ENCODE measurements at regions not wholly inside any gene's neighbourhood (a gene's known extent, or its start where the extent isn't known, plus 50 kb on each side); places are given as distances from the start of the nearest gene placed in this dataset.
A peak's percentile ranks its signal among the peaks of the same experiment; 100 is the strongest.
"Not testable (repeated sequence)": the region's sequence is repeated elsewhere in the genome, so short reads cannot be mapped to it uniquely, and the experiment has no call there.

DNA sequence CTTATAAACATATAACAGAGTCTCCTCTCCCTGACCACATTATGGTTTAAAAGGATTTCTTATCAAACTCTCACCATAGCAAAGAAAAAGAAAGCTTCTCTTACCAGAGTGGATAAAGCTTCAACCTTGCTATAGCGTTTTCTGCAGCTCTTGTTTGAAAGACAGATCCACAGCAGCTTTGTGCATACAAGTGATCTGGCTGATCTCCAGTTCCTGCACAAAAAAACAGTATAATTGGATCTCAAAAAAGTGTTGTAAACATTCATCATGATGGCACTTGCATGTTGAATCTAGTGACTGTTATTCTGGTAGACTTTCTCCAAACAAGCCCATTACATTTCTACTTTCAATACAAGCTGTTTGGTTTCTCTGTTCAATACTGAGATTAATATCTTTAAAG, 178.9 kb upstream of the MGAT4C start:
- peak; percentile 1 for DNase-seq (ENCODE audit: low read depth)

DNA sequence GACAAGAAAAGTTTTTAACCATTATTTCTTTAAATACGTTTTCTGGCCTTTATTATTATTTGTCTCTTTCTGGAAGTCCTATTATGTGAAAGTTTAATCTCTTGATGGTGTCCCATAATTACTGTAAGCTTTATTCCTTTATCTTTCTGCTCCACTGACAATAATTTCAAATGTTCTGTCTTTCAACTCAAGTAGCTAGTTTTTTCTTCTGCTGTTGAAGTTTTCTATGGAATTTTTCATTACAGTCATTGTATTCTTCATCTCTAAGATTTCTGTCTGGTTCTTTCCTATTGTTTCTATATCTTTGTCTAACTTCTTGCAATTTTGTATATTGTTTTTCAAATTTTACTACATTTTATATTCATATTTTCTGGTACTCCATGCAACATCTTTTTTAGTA, 173.6 kb upstream of the MGAT4C start:
- DNase-seq (ENCODE audit: low read depth): no peak

DNA sequence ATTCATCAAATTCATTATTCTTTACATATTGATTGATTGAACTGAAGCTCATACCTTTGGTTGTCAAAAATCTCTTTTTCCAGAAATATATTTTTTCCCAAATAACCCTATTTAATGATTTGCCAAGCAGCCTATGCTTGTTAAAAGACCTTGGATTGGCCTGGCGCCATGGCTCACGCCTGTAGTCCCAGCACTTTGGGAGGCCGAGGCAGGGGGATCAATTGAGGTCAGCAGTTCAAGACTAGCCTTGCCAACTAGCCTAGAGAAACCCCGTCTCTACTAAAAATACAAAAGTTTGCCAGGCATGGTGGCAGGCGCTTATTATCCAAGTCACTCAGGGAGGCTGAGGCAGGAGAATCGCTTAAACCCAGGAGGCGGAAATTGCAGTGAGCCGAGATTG, 165.1 kb upstream of the MGAT4C start:
- DNase-seq (ENCODE audit: low read depth): no peak

DNA sequence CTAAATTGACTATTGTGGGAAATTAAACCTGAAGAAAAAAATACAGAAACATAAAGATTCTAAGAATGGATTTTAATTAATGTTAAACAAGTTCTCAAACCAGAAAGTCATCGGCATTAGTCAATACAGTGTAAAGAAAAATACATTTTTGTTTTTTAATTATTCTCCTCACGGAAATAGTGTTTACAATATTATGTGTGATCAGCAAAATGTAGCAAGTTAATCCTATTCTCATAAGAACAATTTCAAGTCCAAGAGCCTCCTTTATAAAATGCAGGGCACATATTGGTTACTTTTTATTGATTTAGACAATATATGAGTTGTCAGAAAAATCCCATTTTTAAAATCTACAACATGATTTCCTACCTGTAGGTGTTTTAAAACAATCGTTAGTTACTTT, 158.0 kb upstream of the MGAT4C start:
- DNase-seq (ENCODE audit: low read depth): no peak

DNA sequence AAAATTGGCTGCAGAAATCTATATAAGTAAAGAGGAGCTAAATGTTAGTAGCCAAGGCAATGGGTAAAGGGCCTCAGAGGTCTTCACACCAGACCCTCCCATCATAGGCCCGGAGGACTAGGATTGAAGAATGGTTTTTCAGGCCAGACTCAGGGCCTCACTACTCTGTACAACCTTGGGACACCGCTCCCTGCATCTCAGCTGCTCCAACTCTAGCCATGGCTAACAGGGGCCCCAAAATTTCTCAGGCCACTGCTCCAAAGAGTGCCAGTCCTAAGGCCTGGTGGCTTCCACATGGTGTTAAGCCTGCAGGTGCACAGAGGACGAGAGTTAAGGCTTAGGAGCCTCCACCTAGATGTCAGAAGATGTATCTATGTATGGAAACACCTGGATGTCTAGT, 155.5 kb upstream of the MGAT4C start:
- DNase-seq (ENCODE audit: low read depth): no peak

DNA sequence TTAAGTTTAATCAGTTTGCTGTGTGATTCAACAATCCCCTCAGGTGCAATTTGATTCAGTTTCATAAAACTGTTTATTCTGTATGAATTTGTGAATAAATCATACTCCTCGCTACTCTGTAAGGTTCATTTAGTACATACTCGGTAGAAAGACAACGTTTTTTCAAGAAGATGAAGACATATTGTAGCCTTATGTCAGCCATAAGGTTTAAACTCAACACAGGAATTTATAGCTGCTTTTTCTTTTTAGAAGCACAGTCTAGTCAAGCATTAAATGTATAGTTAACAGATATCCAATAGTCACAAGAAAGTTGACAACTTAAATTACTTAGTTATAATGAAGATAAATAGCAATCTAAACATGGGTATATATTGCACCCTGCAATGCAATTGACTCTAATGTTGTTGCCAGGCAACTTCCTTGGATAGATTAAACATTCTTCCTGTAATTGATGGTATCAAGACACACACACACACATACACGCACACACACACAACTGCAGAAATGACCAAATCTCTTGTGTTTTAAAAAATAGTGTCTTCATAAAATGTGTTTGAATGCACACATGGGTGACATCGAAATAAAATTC, 151.5 kb upstream of the MGAT4C start:
- DNase-seq (ENCODE audit: low read depth): no peak

DNA sequence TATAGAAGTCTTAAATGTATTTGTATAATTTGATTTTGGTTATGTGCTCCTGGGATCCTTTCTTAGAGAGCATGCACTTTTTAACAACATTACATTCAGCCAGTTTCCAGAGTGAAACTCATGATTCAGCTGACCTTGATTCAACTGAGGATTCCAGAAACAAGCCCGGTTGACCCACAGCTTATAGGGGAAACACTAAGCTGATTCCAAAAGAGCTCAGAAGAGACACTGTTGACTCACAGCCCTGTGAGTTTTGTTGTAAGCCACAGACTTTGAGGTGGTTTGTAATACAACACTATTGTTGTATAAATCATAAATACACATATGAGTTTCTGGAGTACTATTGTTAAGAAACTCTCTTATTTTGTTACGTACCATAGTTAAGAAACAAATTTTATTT, 133.8 kb upstream of the MGAT4C start:
- DNase-seq (ENCODE audit: low read depth): peak; percentile 57

DNA sequence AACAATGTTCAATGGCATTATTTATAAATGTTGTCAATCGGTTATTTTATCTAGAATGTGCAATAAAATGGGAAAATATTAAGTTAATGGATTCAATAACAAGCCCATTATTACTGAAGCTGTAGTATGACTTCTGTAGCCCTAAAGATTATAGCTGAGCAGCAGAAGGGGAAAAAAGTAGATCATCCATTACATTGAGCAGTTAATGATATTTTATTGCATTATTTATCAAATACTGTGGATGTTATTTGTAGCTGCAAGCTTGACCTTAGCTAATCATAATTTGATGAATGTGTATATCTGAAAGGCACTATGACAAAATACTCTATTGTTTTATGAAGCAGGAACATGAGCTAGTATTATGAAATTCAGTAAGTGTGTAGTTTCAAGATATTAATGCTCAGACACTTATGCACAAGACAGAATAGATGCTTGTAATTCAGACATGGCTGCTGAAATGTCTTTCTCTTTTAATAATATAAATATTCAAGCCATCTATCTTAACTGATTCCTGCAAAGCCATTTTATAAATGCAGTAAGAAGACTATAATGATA, 131.5 kb upstream of the MGAT4C start:
- DNase-seq (ENCODE audit: low read depth): no peak

DNA sequence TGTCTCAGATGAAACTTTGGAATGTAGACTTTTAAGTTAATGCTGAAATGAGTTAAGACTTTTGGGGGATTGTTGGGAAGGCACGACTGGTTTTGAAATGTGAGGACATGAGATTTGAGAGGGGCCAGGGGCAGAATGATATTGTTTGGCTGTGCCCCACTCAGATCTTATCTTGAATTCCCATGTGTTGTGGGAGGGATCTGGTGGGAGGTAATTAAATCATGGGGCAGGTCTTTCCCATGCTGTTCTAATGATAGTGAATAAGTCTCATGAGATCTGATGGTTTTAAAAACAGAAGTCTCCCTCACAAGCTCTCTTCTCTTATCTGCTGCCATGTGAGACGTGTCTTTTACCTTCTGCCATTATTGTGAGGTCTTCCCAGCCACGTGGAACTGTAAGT, 127.6 kb upstream of the MGAT4C start:
- DNase-seq (ENCODE audit: low read depth): not testable (repeated sequence)

DNA sequence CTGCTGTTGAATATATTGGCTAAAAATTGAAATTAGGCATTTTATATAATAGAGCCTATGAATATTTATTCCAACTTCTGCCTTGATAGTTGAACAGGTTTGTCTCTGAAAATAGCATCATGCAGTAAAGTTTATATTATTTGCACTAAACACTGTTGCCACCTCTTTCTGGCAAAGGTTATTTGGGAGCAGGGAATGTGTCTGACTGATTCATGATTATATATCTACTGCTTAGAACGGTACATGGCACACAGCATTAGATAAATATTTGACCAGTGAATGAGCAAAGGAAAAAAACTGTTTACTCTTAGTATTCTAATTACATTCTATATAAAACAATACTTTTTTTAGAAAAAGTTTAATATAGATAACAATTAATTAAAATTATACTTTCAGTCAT, 123.1 kb upstream of the MGAT4C start:
- DNase-seq (ENCODE audit: low read depth): no peak

DNA sequence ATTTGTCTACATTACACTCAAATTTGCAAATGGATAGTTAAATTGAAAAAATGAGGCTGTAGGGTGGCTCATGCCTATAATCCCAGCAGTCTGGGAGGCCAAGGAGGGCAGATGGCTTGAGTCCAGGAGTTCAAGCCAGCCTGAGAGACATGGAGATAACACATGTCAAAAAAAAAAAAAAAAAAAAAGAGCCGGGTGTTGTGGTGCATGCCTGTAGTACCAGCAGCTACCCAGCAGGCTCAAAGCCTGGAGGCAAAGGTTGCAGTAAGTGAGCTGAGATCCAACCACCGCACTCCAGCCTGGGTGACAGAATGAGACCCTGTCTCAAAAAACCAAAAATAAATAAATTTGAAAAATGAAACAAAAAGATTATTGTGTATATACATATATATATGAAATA, 119.9 kb upstream of the MGAT4C start:
- no peak for DNase-seq (ENCODE audit: low read depth)

DNA sequence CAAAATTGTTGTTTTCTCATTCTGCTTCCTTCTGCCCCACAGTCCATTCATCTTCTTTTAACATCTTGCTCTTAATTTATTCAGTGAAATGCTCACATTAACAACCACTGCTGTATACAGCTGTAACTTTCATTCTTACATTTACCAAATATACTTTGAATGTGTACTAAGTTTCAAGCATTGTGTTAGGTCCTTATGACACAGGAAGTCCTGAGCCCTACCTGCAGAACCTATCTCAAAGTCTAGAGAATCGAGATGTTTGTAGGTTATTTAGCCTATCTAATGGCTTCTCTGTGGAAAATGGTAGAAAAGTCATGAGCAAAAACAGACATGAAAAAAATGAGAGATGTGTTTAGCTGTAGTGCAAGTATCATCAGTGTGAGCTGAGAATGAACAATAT, 117.6 kb upstream of the MGAT4C start:
- no peak for DNase-seq (ENCODE audit: low read depth)

DNA sequence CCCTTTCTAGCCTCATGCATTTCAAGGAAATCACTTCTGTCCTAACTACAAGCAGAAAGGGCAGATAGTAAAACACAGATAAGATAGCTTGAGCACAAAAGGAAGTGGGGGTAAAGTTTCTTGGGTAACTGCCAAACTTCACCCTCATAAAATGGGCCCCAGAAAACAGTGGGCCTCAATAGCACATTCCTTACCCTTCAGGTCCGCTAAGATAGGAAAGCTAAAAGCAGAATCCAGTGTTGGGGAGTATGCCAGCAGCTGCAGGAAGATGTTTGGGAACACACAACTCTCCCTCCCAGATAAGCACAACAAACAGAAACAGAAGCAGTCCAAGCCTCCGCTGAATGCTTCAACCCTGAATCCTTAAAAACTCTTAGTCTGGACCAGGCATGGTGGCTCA, 110.9 kb upstream of the MGAT4C start:
- DNase-seq (ENCODE audit: low read depth): no peak

DNA sequence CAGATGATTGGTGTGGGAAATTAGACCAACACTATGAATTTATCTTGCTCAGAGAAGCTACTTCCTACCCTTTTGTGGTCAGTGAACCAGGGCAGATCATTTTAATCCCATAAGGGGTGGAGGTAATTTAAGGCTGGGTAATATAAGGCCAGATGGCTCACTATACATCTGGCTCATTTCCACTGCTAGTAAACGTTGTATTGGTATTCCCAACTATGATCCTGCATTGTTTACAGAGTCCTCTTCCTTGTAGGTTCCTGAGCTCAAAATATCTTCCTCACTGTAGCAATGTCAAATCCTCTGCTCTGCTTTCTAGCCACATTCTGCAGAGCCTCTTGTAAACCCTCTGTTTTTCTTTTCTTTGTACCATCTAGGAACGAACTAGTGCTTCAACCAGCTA, 93.0 kb upstream of the MGAT4C start:
- DNase-seq (ENCODE audit: low read depth): no peak

DNA sequence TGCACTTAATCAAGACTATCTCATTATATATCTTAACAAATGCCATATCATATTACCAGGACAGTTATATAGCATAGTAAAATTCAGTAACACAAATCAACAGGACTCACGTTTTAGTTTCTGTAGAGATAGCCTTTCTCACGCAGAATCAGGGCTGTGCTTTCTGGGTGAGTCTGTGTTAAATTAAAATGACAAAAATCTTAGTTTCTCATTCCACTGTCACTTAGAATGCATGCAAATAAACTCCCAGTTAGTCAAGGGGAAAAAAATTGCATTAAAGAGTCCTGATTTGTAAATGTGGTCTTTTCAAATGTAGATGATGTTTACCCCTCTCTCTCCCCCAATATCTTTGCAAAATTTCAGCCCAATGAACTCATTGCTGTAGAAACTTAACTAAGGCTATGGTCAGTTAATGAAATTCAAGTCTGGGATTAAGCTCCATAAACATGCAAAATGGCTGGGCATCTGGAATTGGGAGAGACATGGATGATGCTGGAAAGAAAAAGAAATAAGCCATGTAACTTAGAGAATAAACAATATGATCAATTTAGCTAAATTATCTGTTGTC, 77.8 kb upstream of the MGAT4C start:
- DNase-seq (ENCODE audit: low read depth): no peak

DNA sequence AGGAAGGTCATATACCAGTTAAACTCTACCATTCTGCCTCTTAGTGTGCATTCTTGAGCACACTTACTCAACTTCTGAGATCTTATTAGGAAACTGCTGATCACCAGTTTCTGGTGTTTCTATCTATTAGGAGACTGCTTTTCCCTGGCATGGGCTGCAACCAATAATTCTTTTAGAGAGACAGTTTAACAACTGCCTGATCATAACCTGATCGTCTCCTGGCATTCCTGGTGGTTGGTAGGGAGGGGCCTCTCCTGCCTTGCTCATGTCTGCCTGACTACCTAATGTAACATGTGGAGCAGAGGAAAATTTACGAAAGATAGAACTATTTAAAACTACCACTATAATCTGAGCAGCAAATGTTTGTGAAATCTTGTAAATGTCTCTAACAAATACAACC, 75.3 kb upstream of the MGAT4C start:
- DNase-seq (ENCODE audit: low read depth): no peak

DNA sequence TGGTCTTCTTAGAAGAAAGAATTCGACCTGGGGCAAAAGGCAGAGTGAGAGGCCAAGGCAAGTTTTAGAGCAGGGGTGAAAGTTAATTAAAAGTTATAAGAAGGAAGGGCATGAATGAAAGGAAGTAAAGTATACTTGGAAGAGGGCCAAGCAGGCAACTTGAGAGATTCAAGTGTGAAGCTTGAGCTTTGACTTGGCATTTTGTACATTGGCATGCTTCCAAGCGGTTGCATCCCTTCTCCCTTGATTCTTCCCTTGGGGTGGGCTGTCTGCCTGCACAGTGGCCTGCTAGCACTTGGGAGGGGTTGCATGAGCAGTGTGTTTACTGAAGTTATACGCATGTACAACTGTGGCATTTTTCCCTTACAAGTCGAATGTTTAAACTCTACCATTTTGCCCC, 74.8 kb upstream of the MGAT4C start:
- no peak for DNase-seq (ENCODE audit: low read depth)

DNA sequence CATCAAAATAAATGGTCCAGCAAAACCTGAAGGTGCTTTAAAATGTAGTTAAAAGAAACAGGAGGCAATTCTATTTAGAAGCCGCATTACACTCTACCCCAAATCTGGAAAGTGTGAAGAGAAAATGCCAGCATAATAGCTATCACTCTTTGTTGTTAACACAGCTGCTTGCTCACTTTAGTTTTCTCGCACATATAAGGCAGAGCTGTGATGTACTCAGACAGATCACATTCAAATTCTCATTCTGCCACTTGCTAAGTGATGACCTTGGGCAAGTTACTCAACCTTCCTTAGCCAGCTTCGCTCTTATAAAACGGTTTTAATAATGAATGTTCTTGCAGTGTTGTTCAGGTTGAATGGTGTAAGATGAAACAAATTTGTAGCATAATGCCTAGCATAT, 56.0 kb upstream of the MGAT4C start:
- DNase-seq (ENCODE audit: low read depth): no peak

Data from M059J (cell line).